ENCODE measurements at regions not wholly inside any gene's neighbourhood (a gene's known extent, or its start where the extent isn't known, plus 50 kb on each side); places are given as distances from the start of the nearest gene placed in this dataset.

DNA sequence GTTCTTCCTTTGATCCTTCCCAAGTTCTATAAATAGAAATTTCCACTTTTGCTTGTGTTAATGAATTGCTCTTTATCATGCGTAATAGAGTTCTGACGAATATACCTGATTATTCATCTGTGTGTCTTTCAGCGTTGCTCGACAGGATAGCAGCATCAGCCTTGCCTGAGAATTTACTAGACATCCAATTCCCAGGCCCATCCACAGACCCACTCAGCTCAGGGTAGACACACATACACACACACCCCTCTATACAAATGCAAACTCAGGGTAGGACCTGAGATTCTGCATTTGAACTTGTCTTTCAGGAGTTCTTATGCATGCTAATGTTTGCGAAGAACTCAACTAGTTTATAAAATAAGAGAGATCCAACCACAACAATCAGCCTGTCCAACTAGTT is 343.4 kb upstream of the GYPC start:
- TF ChIP-seq, protein P1, sequence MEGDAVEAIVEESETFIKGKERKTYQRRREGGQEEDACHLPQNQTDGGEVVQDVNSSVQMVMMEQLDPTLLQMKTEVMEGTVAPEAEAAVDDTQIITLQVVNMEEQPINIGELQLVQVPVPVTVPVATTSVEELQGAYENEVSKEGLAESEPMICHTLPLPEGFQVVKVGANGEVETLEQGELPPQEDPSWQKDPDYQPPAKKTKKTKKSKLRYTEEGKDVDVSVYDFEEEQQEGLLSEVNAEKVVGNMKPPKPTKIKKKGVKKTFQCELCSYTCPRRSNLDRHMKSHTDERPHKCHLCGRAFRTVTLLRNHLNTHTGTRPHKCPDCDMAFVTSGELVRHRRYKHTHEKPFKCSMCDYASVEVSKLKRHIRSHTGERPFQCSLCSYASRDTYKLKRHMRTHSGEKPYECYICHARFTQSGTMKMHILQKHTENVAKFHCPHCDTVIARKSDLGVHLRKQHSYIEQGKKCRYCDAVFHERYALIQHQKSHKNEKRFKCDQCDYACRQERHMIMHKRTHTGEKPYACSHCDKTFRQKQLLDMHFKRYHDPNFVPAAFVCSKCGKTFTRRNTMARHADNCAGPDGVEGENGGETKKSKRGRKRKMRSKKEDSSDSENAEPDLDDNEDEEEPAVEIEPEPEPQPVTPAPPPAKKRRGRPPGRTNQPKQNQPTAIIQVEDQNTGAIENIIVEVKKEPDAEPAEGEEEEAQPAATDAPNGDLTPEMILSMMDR (conservative IDR thresholded peaks at IDR 0.05), result no peak
- no peak for TF ChIP-seq EZH2 (IDR thresholded peaks at IDR 0.05; ENCODE audit: low read depth)

Data from PC-9 (cell line).